NCI-H2107 (cell line): ENCODE measurements at regions not wholly inside any gene's neighbourhood (a gene's known extent, or its start where the extent isn't known, plus 50 kb on each side); places are given as distances from the start of the nearest gene placed in this dataset.

Source experiments
- DNase-seq: peaks from one replicate; lab custom pipeline; 2025; lab: John Stamatoyannopoulos, UW

- DNase-seq, result no peak
These were observed 57.0 kb upstream of the DIO3 start for GRCh38 chr14:101504096-101504948.

- DNase-seq, result no peak
These were observed 55.9 kb upstream of the DIO3 start for GRCh38 chr14:101505236-101505970.

- DNase-seq, result no peak
These were observed 54.9 kb upstream of the DIO3 start for GRCh38 chr14:101506211-101506925.

- no peak for DNase-seq
These were observed 54.1 kb upstream of the DIO3 start for GRCh38 chr14:101506926-101507835.

GRCh38 chr14:101507836-101508150 lies 53.5 kb upstream of the DIO3 start:
- DNase-seq, result no peak

GRCh38 chr14:101508196-101508947 lies 52.9 kb upstream of the DIO3 start:
- no peak for DNase-seq

GRCh38 chr14:101508948-101509729 lies 52.2 kb upstream of the DIO3 start:
- no peak for DNase-seq

- DNase-seq, result no peak
These were observed 51.4 kb upstream of the DIO3 start for GRCh38 chr14:101509730-101510371.

- DNase-seq, result no peak
These were observed 50.1 kb upstream of the DIO3 start for GRCh38 chr14:101511199-101511598.
